ENCODE measurements at regions not wholly inside any gene's neighbourhood (a gene's known extent, or its start where the extent isn't known, plus 50 kb on each side); places are given as distances from the start of the nearest gene placed in this dataset.

GRCh38 chr5:92565673-92566072, 1015.3 kb downstream of the NR2F1-AS1 start:
- no peaks in the 10 kb centered on the region for H3K9me3 Mint-ChIP-seq
- CTCF ChIA-PET, result no interaction called here
- H3K4me1 Mint-ChIP-seq, result no peaks in the 10 kb centered on the region
- H3K27ac Mint-ChIP-seq, result no peak overlapping the region
- H3K4me3 Mint-ChIP-seq, result no peak overlapping the region
- no peaks in the 10 kb centered on the region for H3K36me3 Mint-ChIP-seq
- no peak for DNase-seq
- no peaks in the 10 kb centered on the region for H3K27me3 Mint-ChIP-seq

- H3K36me3 Mint-ChIP-seq, result no peaks in the 10 kb centered on the region
Measured at GRCh38 chr5:92562065-92562464, 1019.0 kb downstream of the NR2F1-AS1 start.

GRCh38 chr5:92561411-92561959, 1019.5 kb downstream of the NR2F1-AS1 start:
- DNase-seq, result no peak
- no peaks in the 10 kb centered on the region for H3K4me1 Mint-ChIP-seq
- no peaks in the 10 kb centered on the region for H3K9me3 Mint-ChIP-seq
- no peak overlapping the region for H3K4me3 Mint-ChIP-seq
- H3K27ac Mint-ChIP-seq, result no peak overlapping the region
- H3K36me3 Mint-ChIP-seq, result no peaks in the 10 kb centered on the region
- CTCF ChIA-PET, result no interaction called here
- H3K27me3 Mint-ChIP-seq, result no peaks in the 10 kb centered on the region

More at GRCh38 chr5:92562065-92562464, 1019.0 kb downstream of the NR2F1-AS1 start:
- Mint-ChIP-seq H3K27ac (no peak overlapping the region), H3K9me3 (no peaks in the 10 kb centered on the region), H3K4me3 (no peak overlapping the region), H3K4me1 (no peaks in the 10 kb centered on the region), H3K27me3 (no peaks in the 10 kb centered on the region)
- CTCF ChIA-PET, result no interaction called here
- DNase-seq, result no peak

GRCh38 chr5:92560698-92561401, 1020.2 kb downstream of the NR2F1-AS1 start:
- Mint-ChIP-seq H3K36me3 (no peaks in the 10 kb centered on the region), H3K4me1 (no peaks in the 10 kb centered on the region), H3K4me3 (no peak overlapping the region), H3K27ac (no peak overlapping the region), H3K27me3 (no peaks in the 10 kb centered on the region), H3K9me3 (no peaks in the 10 kb centered on the region)
- CTCF ChIA-PET, result no interaction called here
- DNase-seq, result no peak

GRCh38 chr5:92559781-92560180, 1021.2 kb downstream of the NR2F1-AS1 start:
- CTCF ChIA-PET, result no interaction called here
- Mint-ChIP-seq H3K9me3 (no peaks in the 10 kb centered on the region), H3K27me3 (no peaks in the 10 kb centered on the region), H3K36me3 (no peaks in the 10 kb centered on the region), H3K4me1 (no peaks in the 10 kb centered on the region), H3K27ac (no peak overlapping the region), H3K4me3 (no peak overlapping the region)
- DNase-seq, result no peak

- Mint-ChIP-seq H3K36me3 (no peaks in the 10 kb centered on the region), H3K4me3 (no peak overlapping the region), H3K27me3 (no peaks in the 10 kb centered on the region), H3K27ac (no peak overlapping the region), H3K4me1 (no peaks in the 10 kb centered on the region), H3K9me3 (no peaks in the 10 kb centered on the region)
- CTCF ChIA-PET, result no interaction called here
- no peak for DNase-seq
Measured at GRCh38 chr5:92559331-92559730, 1021.7 kb downstream of the NR2F1-AS1 start.

GRCh38 chr5:92556747-92557146, 1024.3 kb downstream of the NR2F1-AS1 start:
- H3K4me3 Mint-ChIP-seq, result no peak overlapping the region
- no peaks in the 10 kb centered on the region for H3K9me3 Mint-ChIP-seq

GRCh38 chr5:92554447-92555085, 1026.5 kb downstream of the NR2F1-AS1 start:
- no peaks in the 10 kb centered on the region for H3K4me1 Mint-ChIP-seq
- H3K4me3 Mint-ChIP-seq, result no peak overlapping the region
- no peaks in the 10 kb centered on the region for H3K27me3 Mint-ChIP-seq
- no peak overlapping the region for H3K27ac Mint-ChIP-seq
- CTCF ChIA-PET, result no interaction called here
- H3K9me3 Mint-ChIP-seq, result no peaks in the 10 kb centered on the region
- no peak for DNase-seq
- H3K36me3 Mint-ChIP-seq, result no peaks in the 10 kb centered on the region

More at GRCh38 chr5:92556747-92557146, 1024.3 kb downstream of the NR2F1-AS1 start:
- Mint-ChIP-seq H3K4me1 (no peaks in the 10 kb centered on the region), H3K36me3 (no peaks in the 10 kb centered on the region), H3K27me3 (no peaks in the 10 kb centered on the region), H3K27ac (no peak overlapping the region)
- CTCF ChIA-PET, result no interaction called here
- no peak for DNase-seq

GRCh38 chr5:92553326-92553725, 1027.7 kb downstream of the NR2F1-AS1 start:
- Mint-ChIP-seq H3K4me3 (no peak overlapping the region), H3K27ac (no peak overlapping the region), H3K27me3 (no peaks in the 10 kb centered on the region), H3K36me3 (no peaks in the 10 kb centered on the region), H3K4me1 (no peaks in the 10 kb centered on the region), H3K9me3 (no peaks in the 10 kb centered on the region)
- no peak for DNase-seq
- CTCF ChIA-PET, result no interaction called here

GRCh38 chr5:92552206-92553160, 1028.5 kb downstream of the NR2F1-AS1 start:
- no peak for DNase-seq
- no peaks in the 10 kb centered on the region for H3K27me3 Mint-ChIP-seq
- no peaks in the 10 kb centered on the region for H3K4me1 Mint-ChIP-seq
- H3K9me3 Mint-ChIP-seq, result no peaks in the 10 kb centered on the region
- no peaks in the 10 kb centered on the region for H3K36me3 Mint-ChIP-seq
- CTCF ChIA-PET, result no interaction called here
- H3K4me3 Mint-ChIP-seq, result no peak overlapping the region
- no peak overlapping the region for H3K27ac Mint-ChIP-seq

- Mint-ChIP-seq H3K4me3 (no peak overlapping the region), H3K9me3 (no peaks in the 10 kb centered on the region), H3K36me3 (no peaks in the 10 kb centered on the region), H3K27me3 (no peaks in the 10 kb centered on the region), H3K27ac (no peak overlapping the region), H3K4me1 (no peaks in the 10 kb centered on the region)
- CTCF ChIA-PET, result no interaction called here
- DNase-seq, result no peak
Measured at GRCh38 chr5:92548346-92548745, 1032.7 kb downstream of the NR2F1-AS1 start.

GRCh38 chr5:92544596-92544995, 1036.4 kb downstream of the NR2F1-AS1 start:
- no peaks in the 10 kb centered on the region for H3K36me3 Mint-ChIP-seq
- no peak overlapping the region for H3K4me3 Mint-ChIP-seq
- no peaks in the 10 kb centered on the region for H3K4me1 Mint-ChIP-seq
- CTCF ChIA-PET, result no interaction called here
- H3K27me3 Mint-ChIP-seq, result no peaks in the 10 kb centered on the region
- no peak overlapping the region for H3K27ac Mint-ChIP-seq
- no peak for DNase-seq
- peaks cover 4% of the 10 kb centered on the region for H3K9me3 Mint-ChIP-seq

- CTCF ChIA-PET, result no interaction called here
- Mint-ChIP-seq H3K4me3 (no peak overlapping the region), H3K36me3 (no peaks in the 10 kb centered on the region), H3K27me3 (no peaks in the 10 kb centered on the region), H3K4me1 (no peaks in the 10 kb centered on the region), H3K27ac (no peak overlapping the region), H3K9me3 (peaks cover 4% of the 10 kb centered on the region)
- DNase-seq, result no peak
Measured at GRCh38 chr5:92544036-92544435, 1037.0 kb downstream of the NR2F1-AS1 start.

GRCh38 chr5:92543201-92543600, 1037.8 kb downstream of the NR2F1-AS1 start:
- H3K27ac Mint-ChIP-seq, result no peak overlapping the region
- no peaks in the 10 kb centered on the region for H3K4me1 Mint-ChIP-seq
- DNase-seq, result no peak
- CTCF ChIA-PET, result no interaction called here
- H3K27me3 Mint-ChIP-seq, result no peaks in the 10 kb centered on the region
- H3K4me3 Mint-ChIP-seq, result no peak overlapping the region
- H3K36me3 Mint-ChIP-seq, result no peaks in the 10 kb centered on the region
- peaks cover 4% of the 10 kb centered on the region for H3K9me3 Mint-ChIP-seq
